Gastroesophageal sphincter (tissue), 3 donors: ENCODE measurements at regions not wholly inside any gene's neighbourhood (a gene's known extent, or its start where the extent isn't known, plus 50 kb on each side); places are given as distances from the start of the nearest gene placed in this dataset.

Experiments used
- CTCF ChIP-seq, 4 experiments: fragments of 200-600 bp in 2 of 4; fragments of 450-650 bp in 2 of 4; sonication (generic) in 1 of 4; IDR thresholded peaks; one replicate each; pipeline ENCODE4 v1.5.1; 2017 to 2019; ENCODE audit warnings: antibody characterized with exemption in 4 of 4, mild to moderate bottlenecking in 2 of 4, moderate library complexity in 2 of 4
- EP300 ChIP-seq: sonication (generic); formaldehyde crosslinking; IDR thresholded peaks from one replicate; pipeline ENCODE4 v1.6.1; 2017; ENCODE audit warnings: antibody characterized with exemption, mild to moderate bottlenecking
- POLR2A ChIP-seq, 2 donors: fragments of 450-650 bp; IDR thresholded peaks; one replicate each; pipeline ENCODE4 v1.6.1; 2017; ENCODE audit warnings: antibody characterized with exemption in 2 of 2, mild to moderate bottlenecking in 2 of 2, moderate library complexity in 1 of 2
- POLR2AphosphoS5 ChIP-seq: sonication (generic); formaldehyde crosslinking; IDR thresholded peaks from one replicate; pipeline ENCODE4 v1.6.1; 2017; ENCODE audit warnings: antibody characterized with exemption

GRCh38 chr6:51541847-51542246 is 545.6 kb downstream of the PKHD1 start:
- TF ChIP-seq CTCF (IDR thresholded peaks at IDR 0.05) (no peak), POLR2A (IDR thresholded peaks at IDR 0.05) (no peak), POLR2AphosphoS5 (no peak), EP300 (no peak)
